A549 (cell line): ENCODE measurements at regions not wholly inside any gene's neighbourhood (a gene's known extent, or its start where the extent isn't known, plus 50 kb on each side); places are given as distances from the start of the nearest gene placed in this dataset.

Source experiments
- BHLHE40 ChIP-seq: IDR thresholded peaks from 2 replicates; pipeline ENCODE4 v1.6.1; 2012; ENCODE audit warnings: low read depth, low read length, inconsistent platforms
- EHMT2 ChIP-seq: fragments of 200-600 bp; sonication (generic); IDR thresholded peaks from 2 replicates; pipeline ENCODE4 v1.6.1; 2016; ENCODE audit warnings: antibody characterized with exemption, low read depth, mild to moderate bottlenecking, moderate library complexity
- KDM5A ChIP-seq: fragments of 200-600 bp; sonication (generic); IDR thresholded peaks from 2 replicates; pipeline ENCODE4 v1.6.1; 2016; ENCODE audit warnings: antibody characterized with exemption, mild to moderate bottlenecking
- MYC ChIP-seq: IDR thresholded peaks from 2 replicates; pipeline ENCODE4 v1.6.1; 2012; ENCODE audit warnings: mild to moderate bottlenecking, inconsistent platforms, low read length, improper control_type of control experiment, borderline replicate concordance
- POLR2A ChIP-seq: IDR thresholded peaks from 2 replicates; pipeline ENCODE4 v1.6.1; 2012; ENCODE audit warnings: mild to moderate bottlenecking, low read length
- SMC3 ChIP-seq: fragments of >200 bp; sonication (Bioruptor Twin); formaldehyde crosslinking; IDR thresholded peaks from 3 replicates; pipeline ENCODE4 v1.6.1; 2018; ENCODE audit warnings: inconsistent platforms
- ZFP36 ChIP-seq: fragments of 450-650 bp; IDR thresholded peaks from 2 replicates; pipeline ENCODE4 v1.6.1; 2014; ENCODE audit warnings: borderline replicate concordance; ENCODE audit not compliant: partially characterized antibody
- TF ChIP-seq, protein P1 (sequence below): fragments of >200 bp; sonication (Bioruptor Twin); formaldehyde crosslinking; IDR thresholded peaks from 3 replicates; pipeline ENCODE4 v1.5.1; 2016
- TF ChIP-seq, protein P2 (sequence below): IDR thresholded peaks from 2 replicates; pipeline ENCODE4 v1.6.1; 2012
- TF ChIP-seq, protein P3 (sequence below): fragments of 450-650 bp; IDR thresholded peaks from 2 replicates; pipeline ENCODE4 v1.6.1; 2014; ENCODE audit warnings: antibody characterized with exemption
- TF ChIP-seq, protein P4 (sequence below): fragments of 200-600 bp; sonication (generic); IDR thresholded peaks from 2 replicates; pipeline ENCODE4 v1.6.1; 2016; ENCODE audit warnings: antibody characterized with exemption, mild to moderate bottlenecking, moderate library complexity

DNA sequence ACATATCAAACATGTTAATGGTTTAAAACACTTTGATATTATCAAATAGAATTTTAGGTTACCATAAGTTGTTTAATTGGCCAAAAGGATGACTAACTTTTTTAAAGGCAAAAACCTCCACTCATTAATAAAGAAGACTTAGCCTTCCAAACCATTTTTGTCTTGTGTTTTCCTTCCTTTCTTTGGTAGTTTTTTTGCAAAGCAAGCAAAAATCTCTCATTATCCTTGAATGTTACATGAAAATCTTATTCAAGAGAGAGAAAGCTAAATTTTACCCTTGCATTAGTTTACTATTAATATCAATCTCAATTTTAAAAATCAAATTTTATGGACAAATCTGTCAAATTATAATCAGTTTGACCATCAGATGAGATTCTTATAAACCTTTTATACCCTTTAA, 419.5 kb downstream of the SPIN4 start:
- TF ChIP-seq POLR2A (no peak), KDM5A (no peak), SMC3 (no peak), ZFP36 (no peak), BHLHE40 (no peak), MYC (no peak), EHMT2 (no peak)
- TF ChIP-seq, protein P1, sequence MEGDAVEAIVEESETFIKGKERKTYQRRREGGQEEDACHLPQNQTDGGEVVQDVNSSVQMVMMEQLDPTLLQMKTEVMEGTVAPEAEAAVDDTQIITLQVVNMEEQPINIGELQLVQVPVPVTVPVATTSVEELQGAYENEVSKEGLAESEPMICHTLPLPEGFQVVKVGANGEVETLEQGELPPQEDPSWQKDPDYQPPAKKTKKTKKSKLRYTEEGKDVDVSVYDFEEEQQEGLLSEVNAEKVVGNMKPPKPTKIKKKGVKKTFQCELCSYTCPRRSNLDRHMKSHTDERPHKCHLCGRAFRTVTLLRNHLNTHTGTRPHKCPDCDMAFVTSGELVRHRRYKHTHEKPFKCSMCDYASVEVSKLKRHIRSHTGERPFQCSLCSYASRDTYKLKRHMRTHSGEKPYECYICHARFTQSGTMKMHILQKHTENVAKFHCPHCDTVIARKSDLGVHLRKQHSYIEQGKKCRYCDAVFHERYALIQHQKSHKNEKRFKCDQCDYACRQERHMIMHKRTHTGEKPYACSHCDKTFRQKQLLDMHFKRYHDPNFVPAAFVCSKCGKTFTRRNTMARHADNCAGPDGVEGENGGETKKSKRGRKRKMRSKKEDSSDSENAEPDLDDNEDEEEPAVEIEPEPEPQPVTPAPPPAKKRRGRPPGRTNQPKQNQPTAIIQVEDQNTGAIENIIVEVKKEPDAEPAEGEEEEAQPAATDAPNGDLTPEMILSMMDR, result no peak
- TF ChIP-seq, protein P2, sequence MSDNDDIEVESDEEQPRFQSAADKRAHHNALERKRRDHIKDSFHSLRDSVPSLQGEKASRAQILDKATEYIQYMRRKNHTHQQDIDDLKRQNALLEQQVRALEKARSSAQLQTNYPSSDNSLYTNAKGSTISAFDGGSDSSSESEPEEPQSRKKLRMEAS, result no peak
- TF ChIP-seq, protein P3, sequence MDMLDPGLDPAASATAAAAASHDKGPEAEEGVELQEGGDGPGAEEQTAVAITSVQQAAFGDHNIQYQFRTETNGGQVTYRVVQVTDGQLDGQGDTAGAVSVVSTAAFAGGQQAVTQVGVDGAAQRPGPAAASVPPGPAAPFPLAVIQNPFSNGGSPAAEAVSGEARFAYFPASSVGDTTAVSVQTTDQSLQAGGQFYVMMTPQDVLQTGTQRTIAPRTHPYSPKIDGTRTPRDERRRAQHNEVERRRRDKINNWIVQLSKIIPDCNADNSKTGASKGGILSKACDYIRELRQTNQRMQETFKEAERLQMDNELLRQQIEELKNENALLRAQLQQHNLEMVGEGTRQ, result no peak
- TF ChIP-seq, protein P4, sequence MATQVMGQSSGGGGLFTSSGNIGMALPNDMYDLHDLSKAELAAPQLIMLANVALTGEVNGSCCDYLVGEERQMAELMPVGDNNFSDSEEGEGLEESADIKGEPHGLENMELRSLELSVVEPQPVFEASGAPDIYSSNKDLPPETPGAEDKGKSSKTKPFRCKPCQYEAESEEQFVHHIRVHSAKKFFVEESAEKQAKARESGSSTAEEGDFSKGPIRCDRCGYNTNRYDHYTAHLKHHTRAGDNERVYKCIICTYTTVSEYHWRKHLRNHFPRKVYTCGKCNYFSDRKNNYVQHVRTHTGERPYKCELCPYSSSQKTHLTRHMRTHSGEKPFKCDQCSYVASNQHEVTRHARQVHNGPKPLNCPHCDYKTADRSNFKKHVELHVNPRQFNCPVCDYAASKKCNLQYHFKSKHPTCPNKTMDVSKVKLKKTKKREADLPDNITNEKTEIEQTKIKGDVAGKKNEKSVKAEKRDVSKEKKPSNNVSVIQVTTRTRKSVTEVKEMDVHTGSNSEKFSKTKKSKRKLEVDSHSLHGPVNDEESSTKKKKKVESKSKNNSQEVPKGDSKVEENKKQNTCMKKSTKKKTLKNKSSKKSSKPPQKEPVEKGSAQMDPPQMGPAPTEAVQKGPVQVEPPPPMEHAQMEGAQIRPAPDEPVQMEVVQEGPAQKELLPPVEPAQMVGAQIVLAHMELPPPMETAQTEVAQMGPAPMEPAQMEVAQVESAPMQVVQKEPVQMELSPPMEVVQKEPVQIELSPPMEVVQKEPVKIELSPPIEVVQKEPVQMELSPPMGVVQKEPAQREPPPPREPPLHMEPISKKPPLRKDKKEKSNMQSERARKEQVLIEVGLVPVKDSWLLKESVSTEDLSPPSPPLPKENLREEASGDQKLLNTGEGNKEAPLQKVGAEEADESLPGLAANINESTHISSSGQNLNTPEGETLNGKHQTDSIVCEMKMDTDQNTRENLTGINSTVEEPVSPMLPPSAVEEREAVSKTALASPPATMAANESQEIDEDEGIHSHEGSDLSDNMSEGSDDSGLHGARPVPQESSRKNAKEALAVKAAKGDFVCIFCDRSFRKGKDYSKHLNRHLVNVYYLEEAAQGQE, result no peak
